ENCODE measurements at regions not wholly inside any gene's neighbourhood (a gene's known extent, or its start where the extent isn't known, plus 50 kb on each side); places are given as distances from the start of the nearest gene placed in this dataset.
"Not testable (repeated sequence)": the region's sequence is repeated elsewhere in the genome, so short reads cannot be mapped to it uniquely, and the experiment has no call there.

DNA sequence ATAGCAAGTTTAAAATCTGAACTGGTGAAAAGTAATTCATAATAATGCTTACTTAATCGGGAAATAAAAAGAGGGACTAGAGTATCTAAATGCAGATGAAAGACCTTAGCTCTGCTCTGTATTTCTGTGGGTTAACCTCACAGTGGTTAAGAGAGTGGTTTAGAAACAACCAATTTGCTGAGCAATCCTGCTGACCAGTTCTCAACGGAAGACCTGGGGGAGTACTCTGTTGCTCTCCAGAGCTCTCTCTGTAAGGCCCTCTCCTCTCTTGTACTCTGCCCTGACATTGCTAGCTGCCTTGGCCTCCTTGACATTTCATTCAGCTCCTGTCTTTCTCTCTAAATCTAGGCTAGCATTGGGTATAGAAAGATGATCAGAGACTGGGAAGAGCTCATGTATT is 1186.6 kb upstream of the SEMA6A start:
- no peak for DNase-seq

DNA sequence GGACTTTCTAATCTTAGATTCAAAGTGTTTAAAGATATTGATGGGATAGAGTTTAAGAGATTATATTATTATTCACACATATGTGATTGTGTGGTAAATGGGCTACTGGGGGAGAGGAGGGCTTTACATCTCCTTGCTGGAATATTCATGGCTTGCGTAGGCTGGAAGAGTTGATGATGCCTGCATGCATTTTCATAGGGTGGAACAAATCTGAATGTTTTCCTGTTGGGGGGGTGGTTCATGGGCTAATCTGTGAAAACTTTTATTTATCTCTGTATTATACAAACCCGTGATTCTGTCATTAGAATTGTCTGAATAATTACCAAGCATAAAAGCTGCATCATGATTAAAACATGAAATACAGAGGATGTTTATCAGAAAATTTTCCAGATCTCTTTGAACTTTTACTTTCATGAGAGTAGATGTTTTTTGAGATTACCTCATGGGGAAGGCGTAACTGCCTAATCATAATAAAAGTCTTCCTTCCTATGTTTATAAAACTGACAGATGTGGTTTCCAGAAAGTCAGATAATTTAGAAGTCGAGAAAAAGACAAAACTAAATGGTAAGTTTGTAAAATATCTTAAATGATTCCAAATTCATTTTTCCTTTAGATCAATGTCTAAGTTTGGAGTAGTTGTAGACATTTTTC is 1185.4 kb upstream of the SEMA6A start:
- no peak for DNase-seq

DNA sequence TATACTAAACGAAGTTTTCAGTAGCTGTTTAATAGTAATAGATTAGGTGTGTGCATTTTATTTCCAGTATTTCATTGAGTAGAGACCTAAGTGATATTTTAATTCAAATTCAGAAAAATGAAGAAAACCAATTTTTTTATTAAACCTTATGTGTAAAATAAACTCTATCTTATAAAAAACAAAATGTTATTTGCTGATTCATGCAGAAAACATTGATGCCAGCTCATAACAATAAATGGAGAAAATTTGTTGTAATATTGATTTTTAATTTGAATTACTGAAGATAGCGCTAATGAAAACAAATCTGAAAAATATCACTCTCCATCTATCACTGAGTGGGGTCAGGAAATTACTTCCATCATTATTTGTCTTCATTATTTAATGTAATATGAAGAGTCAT is 1177.8 kb upstream of the SEMA6A start:
- no peak for DNase-seq

DNA sequence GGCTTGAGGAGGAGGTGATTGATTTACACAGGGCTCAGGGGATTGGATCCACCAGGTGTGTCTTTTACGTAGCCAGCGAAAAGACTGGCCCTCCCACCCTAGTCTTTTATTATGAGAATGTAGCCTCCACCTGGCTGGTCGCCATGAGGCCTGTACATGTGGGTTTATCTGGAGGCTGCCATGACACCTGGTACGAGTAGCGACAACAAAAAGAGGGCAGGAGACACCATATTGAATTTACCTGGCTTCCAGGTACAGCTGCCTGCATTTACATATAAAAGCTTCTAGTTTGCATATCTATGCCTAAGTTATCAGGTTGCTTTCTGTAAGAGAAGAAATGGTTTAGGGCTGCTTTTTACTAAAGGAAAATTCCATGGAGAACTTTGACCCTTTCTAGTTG is 1173.7 kb upstream of the SEMA6A start:
- DNase-seq: no peak

DNA sequence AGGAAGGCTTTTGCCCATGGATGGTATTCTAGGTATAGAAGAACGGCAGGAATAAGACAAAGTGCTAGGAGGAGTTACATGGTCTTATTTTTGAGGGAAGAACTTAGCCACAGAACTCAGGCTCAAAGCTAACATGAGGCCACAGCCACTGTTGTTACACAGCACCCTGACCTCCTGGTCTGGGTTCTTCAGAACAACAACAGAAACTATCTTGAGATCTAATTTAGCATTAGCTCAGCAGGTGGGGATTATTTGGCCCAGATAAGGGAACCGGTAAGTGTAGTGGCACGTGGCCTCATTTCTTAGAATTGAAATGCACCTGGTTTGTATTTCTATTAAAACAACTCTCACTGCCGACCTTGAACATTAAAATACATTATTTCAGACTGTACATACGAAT is 1168.7 kb upstream of the SEMA6A start:
- DNase-seq: no peak

DNA sequence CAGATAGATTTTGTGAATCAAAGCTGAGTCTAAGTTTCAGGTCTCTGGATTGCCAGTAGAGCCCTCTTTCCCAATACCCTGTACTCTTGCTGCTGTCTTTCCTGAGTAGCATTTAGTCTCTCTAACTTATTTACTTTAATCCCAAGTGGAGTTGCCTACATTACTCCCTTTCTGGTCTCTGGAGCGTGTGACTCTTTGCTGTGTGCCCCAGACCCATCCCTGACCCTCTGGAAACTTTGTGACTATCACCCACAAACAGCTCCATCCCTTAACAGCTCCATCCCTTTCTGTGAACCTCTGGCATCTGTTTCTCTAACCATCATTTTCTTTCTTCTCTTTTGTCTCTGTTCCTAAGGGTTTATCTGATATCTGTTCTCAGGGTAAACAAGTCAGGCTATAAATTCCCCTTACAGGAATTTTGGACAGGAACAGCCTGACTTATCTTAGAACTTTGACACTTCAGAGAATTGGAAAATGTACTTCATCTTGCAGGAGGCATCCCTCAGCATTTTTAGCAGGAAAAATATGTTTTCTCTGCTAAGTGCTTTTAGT is 1167.1 kb upstream of the SEMA6A start:
- no peak for DNase-seq

DNA sequence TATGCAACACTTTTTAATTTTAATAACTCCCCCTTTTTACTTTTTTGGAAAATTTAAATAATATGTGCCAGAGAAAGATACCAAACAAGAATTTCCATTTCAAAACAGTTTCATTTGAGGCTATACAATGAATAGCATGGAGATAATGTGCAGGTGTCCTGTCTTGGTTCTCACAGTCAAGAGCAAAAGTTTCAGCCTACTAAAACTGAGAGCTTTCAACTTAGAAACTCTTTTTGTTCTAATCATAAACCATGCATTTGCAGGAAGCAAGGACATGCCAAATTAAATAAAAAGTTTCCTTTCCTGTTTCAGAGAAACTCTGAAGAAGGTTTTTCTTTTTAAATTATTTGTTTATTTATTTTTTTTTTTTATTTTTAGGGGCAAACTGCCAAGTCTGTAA is 1165.6 kb upstream of the SEMA6A start:
- DNase-seq: no peak

DNA sequence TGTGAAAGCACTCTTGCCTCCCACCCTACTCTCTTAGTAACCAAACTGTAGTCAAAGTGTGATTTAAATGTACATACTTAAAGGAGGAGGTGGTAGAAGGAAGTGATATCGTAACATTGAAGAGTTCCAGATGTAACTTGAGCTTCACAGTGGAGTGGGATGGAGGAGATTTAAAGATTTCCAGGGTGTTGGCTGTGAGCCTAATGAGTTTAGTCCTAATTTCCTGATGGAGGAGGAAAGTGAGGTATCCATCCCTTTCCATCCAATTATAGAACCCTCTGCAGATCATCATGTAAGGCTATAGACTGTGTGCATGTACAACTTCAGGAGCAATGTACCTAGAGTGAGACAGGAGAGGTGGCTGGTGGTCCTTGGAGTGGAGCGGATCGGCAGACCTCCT is 1163.9 kb upstream of the SEMA6A start:
- no peak for DNase-seq

DNA sequence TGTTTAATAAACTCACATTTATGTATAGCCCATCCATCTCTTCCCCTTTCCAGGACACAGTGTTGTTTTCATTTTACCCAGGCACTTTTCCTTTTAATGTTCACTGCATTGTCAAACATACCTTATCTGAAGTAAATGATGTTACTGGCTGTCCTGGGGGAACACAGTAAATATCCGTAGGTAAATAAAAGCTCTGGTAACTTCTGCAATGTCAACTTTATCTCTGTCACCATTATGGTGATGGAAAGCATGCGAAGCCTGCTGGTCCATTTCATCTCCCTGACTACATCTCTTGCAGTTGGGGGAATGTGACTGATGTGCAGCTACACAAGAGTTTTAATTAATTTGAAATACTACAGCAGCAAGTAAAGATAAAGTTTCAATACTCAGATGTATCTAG is 1162.1 kb upstream of the SEMA6A start:
- DNase-seq: no peak

DNA sequence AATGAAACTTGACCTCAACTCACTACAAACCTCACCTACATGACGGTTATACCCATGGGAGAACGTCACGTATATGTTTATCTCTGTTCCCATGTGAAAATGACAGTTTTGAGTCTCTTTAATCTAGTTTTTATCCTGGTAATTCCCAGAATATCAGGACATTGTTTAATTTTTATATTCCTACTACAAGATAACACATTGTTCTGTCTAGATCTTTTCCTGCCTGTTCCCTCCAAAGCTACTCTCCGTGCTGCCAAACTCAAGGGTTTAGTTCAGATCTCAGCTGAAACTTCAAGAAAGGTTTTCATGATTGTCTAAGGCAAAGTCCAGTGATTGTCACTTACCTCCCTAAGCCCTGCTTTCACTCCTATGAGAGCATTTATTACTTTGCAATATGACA is 1159.4 kb upstream of the SEMA6A start:
- no peak for DNase-seq

DNA sequence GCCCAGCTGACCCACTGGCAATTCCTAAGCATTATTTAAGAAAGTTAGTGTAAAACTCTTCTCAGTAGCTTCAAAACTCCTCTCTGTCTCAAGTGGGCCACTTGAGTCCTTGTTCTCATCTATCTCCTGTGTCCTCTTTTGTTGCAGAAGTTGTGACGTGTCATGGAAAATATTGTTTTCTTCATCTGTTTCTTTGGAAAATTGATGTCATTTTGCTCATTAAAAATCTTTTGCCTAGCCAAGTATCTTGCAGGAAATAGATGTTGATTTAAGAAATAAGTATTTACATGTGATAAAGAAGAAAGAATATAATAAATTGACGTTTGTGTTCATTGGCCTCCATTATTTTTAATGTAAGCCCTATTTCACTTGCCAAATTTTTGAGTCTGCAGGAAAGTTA is 1158.4 kb upstream of the SEMA6A start:
- no peak for DNase-seq

DNA sequence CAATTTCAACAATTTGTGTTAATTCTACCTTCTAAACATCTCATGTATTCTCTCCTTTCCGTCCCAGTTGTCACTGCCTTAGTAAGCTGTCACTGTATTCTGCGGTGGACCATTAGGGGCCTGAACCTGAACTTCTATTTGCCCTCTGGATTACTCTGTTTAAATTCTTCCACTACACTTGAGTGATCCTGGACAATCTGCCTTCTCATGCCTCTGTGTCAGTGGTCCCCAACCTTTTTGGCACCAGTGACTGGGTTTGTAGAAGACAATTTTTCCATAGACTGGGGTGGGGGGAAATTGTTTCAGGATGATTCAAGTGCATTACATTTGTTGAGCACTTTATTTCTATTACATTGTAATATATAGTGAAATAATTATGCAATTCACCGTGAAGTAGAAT is 1157.6 kb upstream of the SEMA6A start:
- DNase-seq: no peak

DNA sequence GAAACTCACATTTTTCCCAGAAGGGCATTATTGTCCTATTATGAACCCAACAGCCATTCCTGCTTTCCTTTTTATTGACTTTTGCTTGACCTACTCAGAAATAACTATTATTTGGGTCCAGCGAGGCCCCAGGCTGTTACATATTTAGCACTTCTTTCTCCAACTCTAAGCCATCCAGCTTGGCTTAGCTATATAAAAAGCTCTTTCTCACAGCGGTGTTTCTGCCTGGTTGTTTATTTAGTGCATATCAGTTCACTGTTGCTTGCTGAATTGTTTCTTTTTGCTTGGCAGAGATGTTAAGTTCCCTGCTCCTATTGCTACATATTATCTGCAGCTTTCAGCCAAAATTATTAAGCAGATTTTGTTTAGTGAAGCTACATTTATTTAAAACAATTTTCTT is 1156.8 kb upstream of the SEMA6A start:
- no peak for DNase-seq

DNA sequence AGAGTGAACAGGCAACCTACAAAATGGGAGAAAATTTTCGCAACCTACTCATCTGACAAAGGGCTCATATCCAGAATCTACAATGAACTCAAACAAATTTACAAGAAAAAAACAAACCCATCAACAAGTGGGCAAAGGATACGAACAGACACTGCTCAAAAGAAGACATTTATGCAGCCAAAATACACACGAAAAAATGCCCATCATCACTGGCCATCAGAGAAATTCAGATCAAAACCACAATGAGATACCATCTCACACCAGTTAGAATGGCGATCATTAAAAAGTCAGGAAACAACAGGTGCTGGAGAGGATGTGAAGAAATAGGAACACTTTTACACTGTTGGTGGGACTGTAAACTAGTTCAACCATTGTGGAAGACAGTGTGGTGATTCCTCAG is 1146.2 kb upstream of the SEMA6A start:
- DNase-seq: not testable (repeated sequence)

DNA sequence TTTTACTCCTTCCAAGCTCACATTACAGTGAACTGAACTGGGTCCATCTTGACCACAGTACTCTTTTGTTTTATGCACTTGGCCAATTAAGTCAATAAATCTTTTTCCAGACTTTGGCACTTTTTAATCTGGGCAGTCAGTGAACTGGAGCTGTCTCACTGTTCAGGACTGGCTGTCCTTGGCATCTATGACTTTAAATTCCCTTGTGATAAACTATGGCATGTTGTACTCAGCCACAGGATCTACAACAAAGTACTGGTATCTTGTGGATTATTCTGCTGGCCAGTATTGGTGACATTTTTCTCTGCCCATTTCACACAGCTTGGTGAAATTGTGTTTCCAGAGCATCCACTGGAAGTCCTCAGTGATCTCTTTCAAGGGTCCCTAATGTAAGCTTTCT is 1144.8 kb upstream of the SEMA6A start:
- DNase-seq: no peak

DNA sequence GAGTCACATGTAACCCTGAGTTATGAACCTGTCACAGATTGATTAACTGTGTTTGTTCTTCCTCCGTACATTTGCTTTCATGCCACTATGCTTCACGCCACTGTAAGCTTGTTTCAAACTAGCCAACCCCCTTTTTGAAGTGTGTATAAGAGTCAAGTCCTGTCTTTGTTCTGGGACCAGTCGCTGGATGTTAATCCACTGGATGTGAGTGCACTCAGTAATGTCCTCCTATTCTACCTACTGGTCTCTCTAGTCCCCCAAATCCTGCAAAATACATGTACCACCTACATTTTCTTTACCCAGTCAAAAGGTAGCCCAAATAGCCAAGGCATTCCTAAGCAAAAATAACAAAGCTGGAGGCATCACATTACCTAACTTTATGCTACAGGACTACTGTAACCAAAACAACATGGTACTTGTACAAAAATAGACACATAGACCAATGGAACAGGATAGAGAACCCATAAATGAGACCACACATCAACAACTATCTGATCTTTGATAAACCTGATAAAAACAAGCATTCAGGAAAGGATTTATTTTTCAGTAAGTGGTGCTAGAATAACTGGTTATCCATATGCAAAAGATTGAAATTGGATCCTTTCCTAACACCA is 1139.1 kb upstream of the SEMA6A start:
- DNase-seq: no peak

DNA sequence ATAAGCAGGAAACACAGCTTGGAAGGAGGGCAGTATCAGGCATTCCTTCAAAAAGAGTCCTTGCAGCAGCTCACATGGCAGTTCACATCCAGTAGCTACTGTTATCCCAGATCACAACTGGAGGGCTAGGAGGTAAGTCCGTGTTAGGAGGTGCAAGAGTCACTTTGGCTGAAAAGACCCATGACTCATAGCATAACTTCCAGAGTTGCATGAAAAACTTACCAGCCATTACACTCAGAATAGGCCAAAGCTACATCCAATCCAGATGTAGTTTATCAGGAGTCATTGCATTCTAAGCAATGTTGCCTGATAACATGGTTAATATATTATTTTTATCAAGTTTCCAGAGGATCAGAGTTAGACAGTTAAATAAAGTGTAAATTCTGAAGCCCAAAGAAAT is 1126.4 kb upstream of the SEMA6A start:
- no peak for DNase-seq

DNA sequence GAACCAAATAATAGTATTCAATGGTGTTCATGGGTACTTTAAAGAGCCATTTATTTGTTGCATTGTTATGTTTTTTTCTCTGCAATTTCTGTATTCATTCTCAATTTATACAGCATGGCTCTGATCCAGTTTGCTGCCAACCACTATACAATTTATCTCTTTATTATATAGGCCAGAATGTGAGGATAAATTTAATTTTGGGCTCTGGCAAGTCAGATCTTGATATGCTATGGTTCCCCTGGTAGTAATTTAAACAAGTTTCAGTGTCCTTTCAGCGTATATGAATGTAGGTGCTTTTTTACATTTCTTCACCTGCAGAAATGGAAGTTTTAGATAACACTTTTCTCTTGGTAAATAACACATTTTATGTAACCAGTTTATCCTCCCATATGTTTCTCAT is 1118.0 kb upstream of the SEMA6A start:
- no peak for DNase-seq

DNA sequence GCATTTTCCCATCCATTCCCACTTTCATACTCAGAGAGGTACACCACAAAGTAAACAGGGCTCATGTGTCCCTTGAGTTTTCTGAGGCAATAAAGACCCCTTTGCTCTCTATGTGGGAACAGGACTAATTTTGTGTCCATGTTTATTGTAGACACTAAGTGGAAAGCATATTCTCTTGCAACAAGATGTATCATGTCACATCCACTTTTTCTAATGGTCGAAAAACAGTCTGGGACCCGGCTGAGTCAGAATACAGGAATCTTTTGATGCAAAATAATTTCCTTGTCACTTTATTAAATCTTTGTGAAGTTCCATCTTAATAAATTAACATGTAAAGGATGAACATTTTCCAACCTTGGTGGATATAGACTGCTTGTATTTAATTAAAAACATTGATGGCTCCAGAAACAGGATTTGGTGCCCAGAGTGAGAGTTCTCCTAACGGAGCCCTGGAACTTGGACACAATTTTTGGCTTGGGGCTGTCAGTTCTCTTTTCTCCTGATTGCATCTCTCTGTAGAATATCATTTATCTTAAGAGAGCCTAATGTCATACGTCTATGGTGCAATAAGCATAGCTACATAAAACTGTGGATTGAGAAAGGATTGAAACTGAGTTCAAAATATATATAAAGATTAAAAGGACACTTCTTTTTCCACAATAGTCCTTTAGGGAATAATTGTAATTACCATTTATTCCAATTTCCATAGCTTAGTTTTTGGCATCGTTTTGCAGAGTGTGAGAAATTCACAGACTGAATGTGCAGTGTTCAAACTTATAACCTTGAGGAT is 1116.7 kb upstream of the SEMA6A start:
- DNase-seq: no peak

DNA sequence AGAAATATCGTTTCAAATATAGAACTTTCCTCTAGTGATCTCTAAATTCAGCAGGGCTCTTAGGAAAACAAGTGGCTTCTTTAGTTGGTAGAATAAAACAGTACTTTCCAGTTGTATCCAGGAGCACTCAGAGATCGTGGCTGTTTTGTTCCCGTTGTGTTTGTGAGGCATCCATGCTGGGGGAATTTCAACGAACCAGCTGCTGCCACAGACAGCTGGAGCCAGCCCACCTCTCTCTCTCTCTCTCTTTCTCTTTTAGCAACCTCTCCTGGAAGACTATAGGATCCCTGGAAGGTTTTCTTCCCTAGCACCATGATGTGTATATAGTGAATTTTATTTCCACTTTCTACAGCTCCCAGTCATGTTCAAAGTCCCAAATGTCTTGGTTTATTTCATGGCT is 1116.0 kb upstream of the SEMA6A start:
- no peak for DNase-seq

DNA sequence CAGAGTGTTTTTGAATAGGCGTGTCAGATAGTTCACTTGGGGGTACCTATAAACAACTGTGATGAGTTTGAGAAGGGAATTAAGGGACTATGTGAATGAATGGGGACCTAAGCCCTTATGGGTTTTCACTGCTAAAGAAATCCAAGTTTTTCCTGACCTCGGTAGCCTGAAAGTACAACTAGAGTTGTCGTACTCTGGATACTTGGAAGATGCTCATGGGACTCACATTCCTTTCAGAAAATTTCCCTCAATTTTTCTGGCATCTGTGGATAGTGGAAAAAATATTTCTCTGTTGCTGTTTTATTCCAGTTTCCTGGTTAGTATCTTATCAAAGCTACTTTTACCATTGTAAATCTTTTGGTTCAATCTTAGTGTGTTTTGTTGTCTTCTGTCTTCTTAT is 1112.3 kb upstream of the SEMA6A start:
- DNase-seq: no peak

DNA sequence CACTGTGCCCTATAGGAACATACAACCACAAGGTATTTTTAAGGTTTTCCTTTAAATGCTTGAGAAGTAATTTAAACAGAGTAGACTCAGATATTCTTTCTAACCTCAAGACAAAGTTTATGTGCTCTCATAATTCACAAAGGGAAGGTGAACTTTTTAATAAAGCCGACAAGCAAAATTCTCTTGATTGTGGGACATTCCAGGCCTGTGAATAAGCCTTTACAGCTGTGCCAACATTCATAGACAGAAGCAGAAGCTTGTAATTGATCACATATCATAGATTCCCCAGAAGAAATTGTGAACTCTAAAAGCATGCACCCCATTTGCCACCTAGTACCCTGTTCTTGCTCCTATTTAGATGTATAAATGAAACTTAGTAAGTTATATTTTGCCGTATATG is 1107.8 kb upstream of the SEMA6A start:
- no peak for DNase-seq

DNA sequence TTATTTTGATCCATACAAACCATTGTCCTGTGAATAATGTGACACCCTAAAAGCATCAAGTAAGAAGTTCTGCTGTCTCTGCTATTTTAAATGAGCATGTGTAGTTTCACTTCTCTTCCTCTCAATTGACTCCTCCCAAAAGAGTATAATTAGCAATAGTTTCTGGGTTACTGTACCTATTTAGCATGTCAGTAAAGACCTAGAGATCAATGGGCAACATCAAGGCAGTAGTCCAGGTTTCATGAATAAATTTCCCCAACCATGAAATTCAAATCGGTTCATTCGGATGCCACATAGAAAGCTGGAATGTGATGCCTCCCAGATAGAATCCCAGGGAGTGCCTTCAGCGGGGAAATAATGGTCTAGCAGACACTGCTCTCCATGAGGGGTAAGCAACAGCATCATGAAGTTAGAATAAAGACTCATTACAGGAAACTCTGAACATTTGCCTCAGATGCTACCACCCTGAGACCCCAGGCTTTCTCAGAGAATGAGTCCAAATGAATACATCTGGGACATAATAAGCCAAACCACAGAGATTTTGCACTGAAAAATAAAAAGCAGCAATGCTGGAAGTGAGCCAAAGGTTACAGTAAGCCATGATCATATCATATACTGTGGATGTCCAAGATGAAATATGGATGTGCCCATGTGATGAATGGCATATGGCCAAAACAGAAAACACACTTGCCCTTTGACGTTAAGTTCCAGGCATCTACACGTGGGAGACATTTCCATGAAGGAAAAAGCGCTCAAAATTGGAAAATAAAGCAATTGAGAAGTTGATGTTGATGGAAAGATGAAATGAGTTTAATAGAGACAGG is 1107.0 kb upstream of the SEMA6A start:
- DNase-seq: no peak
